Neural cell (in vitro differentiated cells): ENCODE measurements at regions not wholly inside any gene's neighbourhood (a gene's known extent, or its start where the extent isn't known, plus 50 kb on each side); places are given as distances from the start of the nearest gene placed in this dataset.

ENCODE experiments used
- CTCF ChIP-seq: fragments of 450-650 bp; IDR thresholded peaks from 2 replicates; pipeline ENCODE4 v1.5.1; 2014; ENCODE audit warnings: antibody characterized with exemption, mild to moderate bottlenecking, moderate library complexity; ENCODE audit not compliant: poor library complexity, severe bottlenecking
- POLR2AphosphoS5 ChIP-seq: IDR thresholded peaks from 2 replicates; pipeline ENCODE4 v1.6.1; 2012
- RAD21 ChIP-seq: fragments of 450-650 bp; conservative IDR thresholded peaks from 2 replicates; pipeline ENCODE4 v1.6.1; 2014; ENCODE audit warnings: antibody characterized with exemption, mild to moderate bottlenecking, moderate library complexity
- SMC3 ChIP-seq: fragments of 450-650 bp; conservative IDR thresholded peaks from 2 replicates; pipeline ENCODE4 v1.6.1; 2014; ENCODE audit warnings: antibody characterized with exemption, mild to moderate bottlenecking, moderate library complexity; ENCODE audit not compliant: poor library complexity

GRCh38 chr3:21806733-21807132 lies 55.7 kb upstream of the ZNF385D start:
- no peak for TF ChIP-seq CTCF
- TF ChIP-seq RAD21, result no peak
- no peak for TF ChIP-seq POLR2AphosphoS5
- TF ChIP-seq SMC3, result no peak
